Liver (tissue), 8 donors: ENCODE measurements at regions not wholly inside any gene's neighbourhood (a gene's known extent, or its start where the extent isn't known, plus 50 kb on each side); places are given as distances from the start of the nearest gene placed in this dataset.

Source experiments
- DNase-seq: peaks from one replicate; pipeline ENCODE4 v3.0.0-alpha.2; 2017; ENCODE audit warnings: low spot score
- H3K27ac ChIP-seq, 2 donors: one replicate each; pipeline ENCODE4 v1.7.0; 2013; ENCODE audit warnings: inconsistent platforms in 2 of 2, low read length in 2 of 2, control low read depth in 1 of 2, low read depth in 1 of 2, mild to moderate bottlenecking in 1 of 2
- H3K27me3 ChIP-seq, 4 donors: one replicate each; pipeline versions ENCODE4 v1.6.1 to v1.7.0; 2013; ENCODE audit warnings: low read length in 3 of 4, inconsistent platforms in 1 of 4, mild to moderate bottlenecking in 1 of 4, moderate library complexity in 1 of 4; ENCODE audit not compliant: control insufficient read depth in 4 of 4, insufficient read depth in 4 of 4
- H3K36me3 ChIP-seq, 4 donors: one replicate each; pipeline versions ENCODE4 v1.6.1 to v1.7.0; 2013; ENCODE audit warnings: low read length in 3 of 4, mild to moderate bottlenecking in 3 of 4, low read depth in 1 of 4, moderate library complexity in 1 of 4; ENCODE audit not compliant: control insufficient read depth in 4 of 4, insufficient read depth in 3 of 4
- H3K4me1 ChIP-seq, 4 donors: one replicate each; pipeline versions ENCODE4 v1.6.1 to v1.7.0; 2013; ENCODE audit warnings: low read length in 3 of 4, mild to moderate bottlenecking in 3 of 4, moderate library complexity in 1 of 4; ENCODE audit not compliant: control insufficient read depth in 4 of 4, insufficient read depth in 4 of 4
- H3K4me3 ChIP-seq, 3 donors: one replicate each; pipeline versions ENCODE4 v1.6.1 to v1.7.0; 2013; ENCODE audit warnings: low read length in 3 of 3, control low read depth in 1 of 3, low read depth in 1 of 3, mild to moderate bottlenecking in 1 of 3
- H3K9ac ChIP-seq, 2 donors: one replicate each; pipeline ENCODE4 v1.7.0; 2013; ENCODE audit warnings: low read length in 2 of 2, mild to moderate bottlenecking in 2 of 2, moderate library complexity in 2 of 2, control low read depth in 1 of 2, low read depth in 1 of 2
- H3K9me3 ChIP-seq, 4 donors: one replicate each; pipeline versions ENCODE4 v1.6.1 to v1.7.0; 2013; ENCODE audit warnings: low read length in 3 of 4; ENCODE audit not compliant: control insufficient read depth in 4 of 4
- EGR1 ChIP-seq, 2 donors: IDR thresholded peaks; 2 replicates each; pipeline ENCODE4 v1.6.1; 2016 to 2018; ENCODE audit warnings: antibody characterized with exemption in 2 of 2, low read depth in 2 of 2
- FOXA1 ChIP-seq: IDR thresholded peaks from 2 replicates; pipeline ENCODE4 v1.6.1; 2016; ENCODE audit warnings: antibody characterized with exemption
- FOXA2 ChIP-seq: IDR thresholded peaks from 2 replicates; pipeline ENCODE4 v1.6.1; 2016; ENCODE audit warnings: antibody characterized with exemption
- GABPA ChIP-seq, 2 donors: IDR thresholded peaks in 1 of 2; conservative IDR thresholded peaks in 1 of 2; 2 replicates each; pipeline ENCODE4 v1.6.1; 2016; ENCODE audit warnings: antibody characterized with exemption in 2 of 2, mild to moderate bottlenecking in 1 of 2, moderate library complexity in 1 of 2
- HNF4A ChIP-seq, 2 donors: conservative IDR thresholded peaks; 2 replicates each; pipeline ENCODE4 v1.6.1; 2016; ENCODE audit warnings: antibody characterized with exemption in 2 of 2, mild to moderate bottlenecking in 2 of 2
- HNF4G ChIP-seq: IDR thresholded peaks from 2 replicates; pipeline ENCODE4 v1.6.1; 2016; ENCODE audit warnings: antibody characterized with exemption
- JUND ChIP-seq, 2 donors: IDR thresholded peaks; 2 replicates each; pipeline ENCODE4 v1.6.1; 2016; ENCODE audit warnings: antibody characterized with exemption in 2 of 2
- MAX ChIP-seq: IDR thresholded peaks from 2 replicates; pipeline ENCODE4 v1.6.1; 2016; ENCODE audit warnings: antibody characterized with exemption
- NR2F2 ChIP-seq: IDR thresholded peaks from 2 replicates; pipeline ENCODE4 v1.6.1; 2016; ENCODE audit warnings: antibody characterized with exemption
- RAD21 ChIP-seq, 2 donors: IDR thresholded peaks; 2 replicates each; pipeline ENCODE4 v1.6.1; 2016; ENCODE audit warnings: antibody characterized with exemption in 2 of 2, mild to moderate bottlenecking in 2 of 2
- RXRA ChIP-seq, 2 donors: IDR thresholded peaks; 2 replicates each; pipeline ENCODE4 v1.6.1; 2017 to 2018; ENCODE audit warnings: antibody characterized with exemption in 2 of 2, mild to moderate bottlenecking in 1 of 2
- TAF1 ChIP-seq: conservative IDR thresholded peaks from 2 replicates; pipeline ENCODE4 v1.6.1; 2016; ENCODE audit warnings: antibody characterized with exemption, mild to moderate bottlenecking
- YY1 ChIP-seq: IDR thresholded peaks from 2 replicates; pipeline ENCODE4 v1.6.1; 2016; ENCODE audit warnings: antibody characterized with exemption, mild to moderate bottlenecking
- ZBTB33 ChIP-seq: IDR thresholded peaks from 2 replicates; pipeline ENCODE4 v1.6.1; 2016; ENCODE audit warnings: antibody characterized with exemption
- WGBS: extraction: QIAGEN DNeasy Blood & Tissue Kit; methylation state at CpG from one replicate; pipeline ENCODE4 v1.1.7; 2013; 5-methylcytosine and 5-hydroxymethylcytosine counted together
- TF ChIP-seq, protein P1 (sequence below): fragments of 150-350 bp; IDR thresholded peaks from 2 replicates; pipeline ENCODE4 v1.5.1; 2017; ENCODE audit warnings: improper control_type of control experiment, low read depth, low read length; ENCODE audit not compliant: missing input control
- TF ChIP-seq, protein P2 (sequence below): IDR thresholded peaks from 2 replicates; pipeline ENCODE4 v1.6.1; 2016; ENCODE audit warnings: antibody characterized with exemption
- TF ChIP-seq, protein P3 (sequence below): IDR thresholded peaks from 2 replicates; pipeline ENCODE4 v1.6.1; 2016; ENCODE audit warnings: antibody characterized with exemption, mild to moderate bottlenecking
- donor health status: healthy.
- donor health status: healthy.
- donor health status: healthy.
- donor health status: healthy.
- donor health status: healthy.

DNA sequence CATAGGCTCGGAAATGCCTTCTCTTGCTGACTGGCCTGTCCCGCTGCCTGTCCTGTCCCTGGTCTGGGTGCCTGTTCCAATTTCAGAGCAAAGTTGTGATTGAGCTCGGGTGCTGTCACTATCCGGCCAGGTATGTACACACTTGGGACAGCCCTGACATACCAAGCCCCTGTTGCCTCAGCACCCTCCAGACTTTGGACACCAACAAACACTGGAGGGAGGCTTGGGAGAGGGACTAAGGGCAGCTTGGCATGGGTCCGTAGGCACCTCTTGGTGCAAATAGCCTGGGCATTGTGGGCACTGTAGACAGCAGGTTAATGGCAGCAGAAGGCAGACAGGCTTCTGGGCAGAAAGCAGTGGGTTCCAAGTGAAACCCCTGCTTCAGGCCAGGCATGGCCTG, 86.3 kb upstream of the SEMA6A start:
- peaks cover 5 to 14% (median 11%) of the 10 kb centered on the region in 4 donors for H3K9me3 ChIP-seq
- H3K4me3 ChIP-seq = no peak overlapping the region
- H3K4me1 ChIP-seq = no peaks in the 10 kb centered on the region
- TF ChIP-seq RAD21 (IDR thresholded peaks at IDR 0.05) (no peak), EGR1 (IDR thresholded peaks at IDR 0.05; ENCODE audit: low read depth in 2 of 2) (no peak), GABPA (IDR thresholded peaks at IDR 0.05 in 1 of 2, conservative IDR thresholded peaks at IDR 0.05 in 1 of 2) (no peak), JUND (IDR thresholded peaks at IDR 0.05) (no peak), MAX (no peak), HNF4G (no peak), NR2F2 (no peak), HNF4A (conservative IDR thresholded peaks at IDR 0.05) (no peak)
- TF ChIP-seq, protein P1, sequence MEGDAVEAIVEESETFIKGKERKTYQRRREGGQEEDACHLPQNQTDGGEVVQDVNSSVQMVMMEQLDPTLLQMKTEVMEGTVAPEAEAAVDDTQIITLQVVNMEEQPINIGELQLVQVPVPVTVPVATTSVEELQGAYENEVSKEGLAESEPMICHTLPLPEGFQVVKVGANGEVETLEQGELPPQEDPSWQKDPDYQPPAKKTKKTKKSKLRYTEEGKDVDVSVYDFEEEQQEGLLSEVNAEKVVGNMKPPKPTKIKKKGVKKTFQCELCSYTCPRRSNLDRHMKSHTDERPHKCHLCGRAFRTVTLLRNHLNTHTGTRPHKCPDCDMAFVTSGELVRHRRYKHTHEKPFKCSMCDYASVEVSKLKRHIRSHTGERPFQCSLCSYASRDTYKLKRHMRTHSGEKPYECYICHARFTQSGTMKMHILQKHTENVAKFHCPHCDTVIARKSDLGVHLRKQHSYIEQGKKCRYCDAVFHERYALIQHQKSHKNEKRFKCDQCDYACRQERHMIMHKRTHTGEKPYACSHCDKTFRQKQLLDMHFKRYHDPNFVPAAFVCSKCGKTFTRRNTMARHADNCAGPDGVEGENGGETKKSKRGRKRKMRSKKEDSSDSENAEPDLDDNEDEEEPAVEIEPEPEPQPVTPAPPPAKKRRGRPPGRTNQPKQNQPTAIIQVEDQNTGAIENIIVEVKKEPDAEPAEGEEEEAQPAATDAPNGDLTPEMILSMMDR = no peak
- TF ChIP-seq, protein P2, sequence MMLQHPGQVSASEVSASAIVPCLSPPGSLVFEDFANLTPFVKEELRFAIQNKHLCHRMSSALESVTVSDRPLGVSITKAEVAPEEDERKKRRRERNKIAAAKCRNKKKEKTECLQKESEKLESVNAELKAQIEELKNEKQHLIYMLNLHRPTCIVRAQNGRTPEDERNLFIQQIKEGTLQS = no peak
- no peak overlapping the region for H3K9ac ChIP-seq
- WGBS = 87% methylated on average over 5 of the region's 5 CpGs
- H3K36me3 ChIP-seq = no peaks in the 10 kb centered on the region
- DNase-seq = no peak
- no peaks in the 10 kb centered on the region for H3K27me3 ChIP-seq
- no peak overlapping the region for H3K27ac ChIP-seq

GRCh38 chr5:116658830-116659229, 84.2 kb upstream of the SEMA6A start:
- peaks cover 5 to 14% (median 11%) of the 10 kb centered on the region in 4 donors for H3K9me3 ChIP-seq
- TF ChIP-seq, protein P2 = no peak
- TF ChIP-seq YY1 (no peak), RXRA (IDR thresholded peaks at IDR 0.05) (no peak), TAF1 (no peak), ZBTB33 (no peak), JUND (IDR thresholded peaks at IDR 0.05) (no peak), HNF4G (no peak), EGR1 (IDR thresholded peaks at IDR 0.05; ENCODE audit: low read depth in 2 of 2) (no peak)
- H3K36me3 ChIP-seq = no peaks in the 10 kb centered on the region
- H3K4me1 ChIP-seq = no peaks in the 10 kb centered on the region
- DNase-seq = no peak
- no peak overlapping the region for H3K27ac ChIP-seq
- no peak overlapping the region for H3K9ac ChIP-seq
- no peaks in the 10 kb centered on the region for H3K27me3 ChIP-seq
- no peak overlapping the region for H3K4me3 ChIP-seq
- 89% methylated on average over 1 of the region's 1 CpG for WGBS

DNA sequence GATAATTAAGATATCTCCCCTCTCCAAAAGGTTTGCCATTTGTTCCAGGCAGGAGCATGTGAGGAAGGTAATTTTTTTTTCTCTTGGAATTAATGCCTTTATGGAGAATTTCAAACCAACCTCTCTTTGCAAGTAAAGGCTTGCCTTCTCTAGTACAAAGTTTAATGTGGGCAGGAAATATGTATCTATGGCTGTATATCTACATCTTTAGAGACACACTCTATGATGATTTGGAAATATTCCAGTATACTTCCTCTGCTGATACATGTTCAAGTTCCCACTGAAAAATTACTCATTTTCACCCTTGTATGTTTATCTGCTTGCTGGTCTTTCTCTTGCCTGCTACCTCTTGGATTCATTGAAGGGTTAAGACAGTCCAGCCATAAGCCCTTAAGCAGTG, 83.5 kb upstream of the SEMA6A start:
- H3K27me3 ChIP-seq = no peaks in the 10 kb centered on the region
- TF ChIP-seq HNF4A (conservative IDR thresholded peaks at IDR 0.05) (no peak), FOXA1 (no peak), GABPA (IDR thresholded peaks at IDR 0.05 in 1 of 2, conservative IDR thresholded peaks at IDR 0.05 in 1 of 2) (no peak), HNF4G (no peak), FOXA2 (no peak)
- TF ChIP-seq, protein P1 = no peak
- TF ChIP-seq, protein P2 = no peak
- TF ChIP-seq, protein P3, sequence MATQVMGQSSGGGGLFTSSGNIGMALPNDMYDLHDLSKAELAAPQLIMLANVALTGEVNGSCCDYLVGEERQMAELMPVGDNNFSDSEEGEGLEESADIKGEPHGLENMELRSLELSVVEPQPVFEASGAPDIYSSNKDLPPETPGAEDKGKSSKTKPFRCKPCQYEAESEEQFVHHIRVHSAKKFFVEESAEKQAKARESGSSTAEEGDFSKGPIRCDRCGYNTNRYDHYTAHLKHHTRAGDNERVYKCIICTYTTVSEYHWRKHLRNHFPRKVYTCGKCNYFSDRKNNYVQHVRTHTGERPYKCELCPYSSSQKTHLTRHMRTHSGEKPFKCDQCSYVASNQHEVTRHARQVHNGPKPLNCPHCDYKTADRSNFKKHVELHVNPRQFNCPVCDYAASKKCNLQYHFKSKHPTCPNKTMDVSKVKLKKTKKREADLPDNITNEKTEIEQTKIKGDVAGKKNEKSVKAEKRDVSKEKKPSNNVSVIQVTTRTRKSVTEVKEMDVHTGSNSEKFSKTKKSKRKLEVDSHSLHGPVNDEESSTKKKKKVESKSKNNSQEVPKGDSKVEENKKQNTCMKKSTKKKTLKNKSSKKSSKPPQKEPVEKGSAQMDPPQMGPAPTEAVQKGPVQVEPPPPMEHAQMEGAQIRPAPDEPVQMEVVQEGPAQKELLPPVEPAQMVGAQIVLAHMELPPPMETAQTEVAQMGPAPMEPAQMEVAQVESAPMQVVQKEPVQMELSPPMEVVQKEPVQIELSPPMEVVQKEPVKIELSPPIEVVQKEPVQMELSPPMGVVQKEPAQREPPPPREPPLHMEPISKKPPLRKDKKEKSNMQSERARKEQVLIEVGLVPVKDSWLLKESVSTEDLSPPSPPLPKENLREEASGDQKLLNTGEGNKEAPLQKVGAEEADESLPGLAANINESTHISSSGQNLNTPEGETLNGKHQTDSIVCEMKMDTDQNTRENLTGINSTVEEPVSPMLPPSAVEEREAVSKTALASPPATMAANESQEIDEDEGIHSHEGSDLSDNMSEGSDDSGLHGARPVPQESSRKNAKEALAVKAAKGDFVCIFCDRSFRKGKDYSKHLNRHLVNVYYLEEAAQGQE = no peak
- no peak overlapping the region for H3K9ac ChIP-seq

More for the DNA sequence above, 83.5 kb upstream of the SEMA6A start:
- DNase-seq = no peak
- Histone ChIP-seq H3K4me3 (no peak overlapping the region), H3K36me3 (no peaks in the 10 kb centered on the region), H3K9me3 (peaks cover 5 to 14% (median 11%) of the 10 kb centered on the region in 4 donors), H3K4me1 (no peaks in the 10 kb centered on the region), H3K27ac (no peak overlapping the region)
